K562 (cell line): ENCODE measurements at regions not wholly inside any gene's neighbourhood (a gene's known extent, or its start where the extent isn't known, plus 50 kb on each side); places are given as distances from the start of the nearest gene placed in this dataset.

Experiments used
- ATAC-seq: fragments of 200-7000 bp; cut with Tn5 transposase; 3 replicates; pipeline ENCODE4 v1.9.1; 2020; ENCODE audit warnings: moderate library complexity
- BruUV-seq: library from RNA; stranded (reverse); fragments of 400-500 nt; replicated peaks from 2 replicates; lab custom pipeline; 2021; lab: Mats Ljungman, UMichigan
- CTCF ChIA-PET: fragments of 300-600 bp; formaldehyde crosslinking; extraction: SDS; loops from one replicate; lab custom pipeline; 2021; ENCODE audit warnings: low intra/inter-chr PET ratio; lab: Yijun Ruan, JAX
- POLR2A ChIA-PET: fragments of 300-600, 350-650 bp; sonication (Branson Sonifier 250); formaldehyde crosslinking; extraction: SDS; loops from one replicate; lab custom pipeline; 2021; ENCODE audit warnings: antibody characterized with exemption, inconsistent platforms; lab: Yijun Ruan, JAX
- DNase-seq, 4 experiments: peaks; one replicate each; pipeline versions ENCODE4 v3.0.0 to v3.0.0-alpha.2; 2011 to 2018; ENCODE audit warnings: low spot score in 3 of 4, mixed read lengths in 3 of 4; ENCODE audit errors: extremely low read depth in 1 of 4
- FAIRE-seq: peaks from 2 replicates; lab custom pipeline; 2011; peaks lifted over from hg19 to GRCh38; lab: Jason Lieb, UNC
- H2AFZ ChIP-seq: 2 replicates; pipeline ENCODE4 v1.6.0; 2011; ENCODE audit warnings: low read depth, low read length, control low read depth, inconsistent platforms
- H3K27ac ChIP-seq: fragments of 200-600 bp; 3 replicates; pipeline ENCODE4 v1.8.0; 2011; ENCODE audit warnings: low read depth, mild to moderate bottlenecking, control low read depth, inconsistent platforms, low read length, moderate library complexity, mixed read lengths; ENCODE audit errors: extremely low read depth
- H3K27me3 ChIP-seq, 2 experiments: fragments of 300-600 bp in 1 of 2; 2 replicates in 1 of 2; 3 replicates in 1 of 2; pipeline versions ENCODE4 v1.6.0 to v1.8.0; 2011; ENCODE audit warnings: inconsistent platforms in 2 of 2, low read length in 2 of 2, mild to moderate bottlenecking in 1 of 2, mixed read lengths in 1 of 2, moderate library complexity in 1 of 2; ENCODE audit not compliant: control insufficient read depth in 2 of 2, insufficient read depth in 2 of 2
- H3K36me3 ChIP-seq: fragments of 300-600 bp; 3 replicates; pipeline ENCODE4 v1.8.0; 2011; ENCODE audit warnings: mild to moderate bottlenecking, low read length, inconsistent platforms; ENCODE audit not compliant: control insufficient read depth, insufficient read depth
- H3K4me1 ChIP-seq, 2 experiments: fragments of 200-600 bp in 1 of 2; replicated peaks in 1 of 2; 2 replicates in 1 of 2; 3 replicates in 1 of 2; pipeline versions ENCODE4 v1.5.1 to v1.8.0; 2011; ENCODE audit warnings: inconsistent platforms in 2 of 2, low read length in 2 of 2, mild to moderate bottlenecking in 1 of 2, mixed read lengths in 1 of 2, moderate library complexity in 1 of 2; ENCODE audit not compliant: control insufficient read depth in 2 of 2, insufficient read depth in 2 of 2
- H3K4me2 ChIP-seq: 2 replicates; pipeline ENCODE4 v1.6.1; 2011; ENCODE audit warnings: low read length, control low read depth, inconsistent platforms, mixed read lengths; ENCODE audit not compliant: insufficient read depth
- H3K4me3 ChIP-seq: fragments of 200-600 bp; sonication (generic), shearing (Covaris generic); 2 replicates; pipeline ENCODE4 v1.5.1; 2016; ENCODE audit warnings: control low read depth, inconsistent platforms
- H3K79me2 ChIP-seq: fragments of 200-600 bp; 3 replicates; pipeline ENCODE4 v1.8.0; 2011; ENCODE audit warnings: low read length, inconsistent platforms; ENCODE audit not compliant: control insufficient read depth, insufficient read depth
- H3K9ac ChIP-seq, 2 experiments: 2 replicates each; pipeline versions ENCODE4 v1.6.0 to v1.6.1; 2011; ENCODE audit warnings: low read depth in 2 of 2, low read length in 2 of 2, control low read depth in 1 of 2, inconsistent platforms in 1 of 2, mild to moderate bottlenecking in 1 of 2, mixed read lengths in 1 of 2; ENCODE audit not compliant: insufficient read depth in 1 of 2
- H3K9me1 ChIP-seq: one replicate; pipeline ENCODE4 v1.6.0; 2011; ENCODE audit warnings: inconsistent platforms, mild to moderate bottlenecking, low read length, moderate library complexity; ENCODE audit not compliant: control insufficient read depth, insufficient read depth
- H3K9me3 ChIP-seq: replicated peaks from 2 replicates; pipeline ENCODE4 v1.5.1; 2011; ENCODE audit warnings: low read depth, low read length, inconsistent platforms; ENCODE audit not compliant: control insufficient read depth, insufficient read depth
- H4K20me1 ChIP-seq: replicated peaks from 2 replicates; pipeline ENCODE4 v1.6.1; 2011; ENCODE audit warnings: low read length, inconsistent platforms, mixed read lengths; ENCODE audit not compliant: control insufficient read depth, insufficient read depth
- CGGBP1 ChIP-seq: fragments of 250-450 bp; sonication (Bioruptor Pico); IDR thresholded peaks from 2 replicates; pipeline ENCODE4 v1.9.0; 2021; ENCODE audit warnings: mild to moderate bottlenecking
- ELF1 ChIP-seq: fragments of 200-800 bp; sonication (Bioruptor generic); IDR thresholded peaks from 2 replicates; pipeline ENCODE4 v1.6.1; 2016; ENCODE audit warnings: missing genetic modification characterization, missing compliant biosample characterization
- ETV1 ChIP-seq: fragments of 450-650 bp; conservative IDR thresholded peaks from 2 replicates; pipeline ENCODE4 v1.6.1; 2016; ENCODE audit warnings: missing genetic modification characterization, control low read depth, low read depth, missing compliant biosample characterization
- HEY1 ChIP-seq: fragments of 250-450 bp; sonication (Bioruptor Pico); IDR thresholded peaks from 2 replicates; pipeline ENCODE4 v1.5.0; 2020; ENCODE audit warnings: mild to moderate bottlenecking, moderate library complexity, borderline replicate concordance
- HINFP ChIP-seq: fragments of 450-650 bp; conservative IDR thresholded peaks from 2 replicates; pipeline ENCODE4 v1.6.1; 2016; ENCODE audit warnings: missing genetic modification characterization, low read depth, mild to moderate bottlenecking, control low read depth, missing compliant biosample characterization
- NR2C2 ChIP-seq, 2 experiments: fragments of 200-800 bp in 1 of 2; sonication (Bioruptor generic) in 1 of 2; sonication (generic) in 1 of 2; formaldehyde crosslinking in 1 of 2; IDR thresholded peaks; 2 replicates each; pipeline versions ENCODE4 v1.6.1 to v1.8.0; 2016 to 2022; ENCODE audit warnings: mild to moderate bottlenecking in 1 of 2, missing compliant biosample characterization in 1 of 2, missing genetic modification characterization in 1 of 2, missing genetic modification reagents in 1 of 2
- RBM17 ChIP-seq: fragments of 200-400 bp; formaldehyde crosslinking; IDR thresholded peaks from 2 replicates; pipeline ENCODE4 v1.6.1; 2017; ENCODE audit warnings: low read depth, mild to moderate bottlenecking, low read length, borderline replicate concordance
- RBM39 ChIP-seq: fragments of 200-400 bp; formaldehyde crosslinking; optimal IDR thresholded peaks from 2 replicates; pipeline ENCODE3; 2018; ENCODE audit warnings: low read depth, low read length
- SMARCA5 ChIP-seq: fragments of 450-650 bp; IDR thresholded peaks from 2 replicates; pipeline ENCODE4 v1.6.1; 2016
- U2AF1 ChIP-seq: fragments of 200-400 bp; formaldehyde crosslinking; optimal IDR thresholded peaks from 2 replicates; pipeline ENCODE3; 2017; ENCODE audit warnings: mild to moderate bottlenecking, low read depth, low read length, moderate library complexity
- UBTF ChIP-seq, 2 experiments: IDR thresholded peaks; 2 replicates each; pipeline ENCODE4 v1.6.1; 2012; ENCODE audit warnings: improper control_type of control experiment in 2 of 2, low read depth in 2 of 2, low read length in 2 of 2, borderline replicate concordance in 1 of 2
- WHSC1 ChIP-seq: IDR thresholded peaks from one replicate; pipeline ENCODE4 v1.6.1; 2012; ENCODE audit warnings: low read length, control low read depth, inconsistent platforms
- ZBTB1 ChIP-seq: sonication (generic); formaldehyde crosslinking; IDR thresholded peaks from 2 replicates; pipeline ENCODE4 v1.8.1; 2023; ENCODE audit warnings: missing genetic modification reagents, low read depth, mild to moderate bottlenecking, borderline replicate concordance
- ZNF224 ChIP-seq: sonication (generic); formaldehyde crosslinking; IDR thresholded peaks from 2 replicates; pipeline ENCODE4 v1.8.0; 2022; ENCODE audit warnings: mild to moderate bottlenecking, missing genetic modification reagents
- ZNF780A ChIP-seq: fragments of 250-450 bp; sonication (Bioruptor Pico); IDR thresholded peaks from 2 replicates; pipeline ENCODE4 v1.5.0; 2021; ENCODE audit warnings: mild to moderate bottlenecking
- WGBS: fragments of 100-300 bp; shearing (Covaris generic); methylation state at CpG from one replicate; pipeline ENCODE4 v1.1.6; 2016; ENCODE audit warnings: low coverage, mixed read lengths; ENCODE audit not compliant: insufficient coverage; ENCODE audit errors: missing lambda C conversion rate; 5-methylcytosine and 5-hydroxymethylcytosine counted together
- in situ Hi-C: fragments of 300-500 bp; cut with MboI; formaldehyde crosslinking; loops from 4 replicates; pipeline ENCODE4 v1.15.0; 2018; ENCODE audit warnings: inconsistent platforms, mixed read lengths
- intact Hi-C: fragments of 100-400 bp; cut with micrococcal nuclease; formaldehyde crosslinking; loops from 2 replicates; pipeline ENCODE4 v1.14.2; 2022

GRCh38 chr4:104677116-104677515 lies 182.4 kb upstream of the CXXC4 start (continued):
- TF ChIP-seq RBM39 (no peak), WHSC1 (no peak), SMARCA5 (no peak), U2AF1 (no peak), ZNF224 (CRISPR knock-in tag) (no peak), ETV1 (no peak), ZBTB1 (no peak), ZNF780A (CRISPR knock-in tag) (no peak)
- TF ChIP-seq, all 486 proteins: peak for 0

GRCh38 chr4:104682311-104682710 lies 187.6 kb upstream of the CXXC4 start:
- intact Hi-C loops: no loop called here
- ATAC-seq: no peak
- DNase-seq: no peak
- Histone ChIP-seq H3K27ac (no peak overlapping the region), H3K27me3 (no peaks in the 10 kb centered on the region), H3K79me2 (no peaks in the 10 kb centered on the region), H4K20me1 (no peaks in the 10 kb centered on the region), H3K9ac (no peak overlapping the region), H3K9me3 (no peaks in the 10 kb centered on the region), H2AFZ (no peak overlapping the region), H3K9me1 (no peaks in the 10 kb centered on the region), H3K4me1 (no peaks in the 10 kb centered on the region), H3K4me2 (no peak overlapping the region), H3K36me3 (no peaks in the 10 kb centered on the region), H3K4me3 (no peak overlapping the region)
- ChIA-PET CTCF (no interaction called here), POLR2A (no interaction called here)
- in situ Hi-C loops: no loop called here
- no peak for FAIRE-seq
- WGBS: 0% methylated on average over 1 of the region's 1 CpG
- BruUV-seq: no TSS peak
- TF ChIP-seq UBTF (IDR thresholded peaks at IDR 0.05; ENCODE audit: borderline replicate concordance in 1 of 2, low read depth in 2 of 2, low read length in 2 of 2) (no peak), ELF1 (no peak), HEY1 (no peak), NR2C2 (CRISPR knock-in tag; IDR thresholded peaks at IDR 0.05) (no peak), NR2C2 (tag; IDR thresholded peaks at IDR 0.05) (no peak), RBM17 (no peak), HINFP (no peak), CGGBP1 (CRISPR knock-in tag) (no peak), U2AF1 (no peak)
